ENCODE measurements at regions not wholly inside any gene's neighbourhood (a gene's known extent, or its start where the extent isn't known, plus 50 kb on each side); places are given as distances from the start of the nearest gene placed in this dataset.

DNA sequence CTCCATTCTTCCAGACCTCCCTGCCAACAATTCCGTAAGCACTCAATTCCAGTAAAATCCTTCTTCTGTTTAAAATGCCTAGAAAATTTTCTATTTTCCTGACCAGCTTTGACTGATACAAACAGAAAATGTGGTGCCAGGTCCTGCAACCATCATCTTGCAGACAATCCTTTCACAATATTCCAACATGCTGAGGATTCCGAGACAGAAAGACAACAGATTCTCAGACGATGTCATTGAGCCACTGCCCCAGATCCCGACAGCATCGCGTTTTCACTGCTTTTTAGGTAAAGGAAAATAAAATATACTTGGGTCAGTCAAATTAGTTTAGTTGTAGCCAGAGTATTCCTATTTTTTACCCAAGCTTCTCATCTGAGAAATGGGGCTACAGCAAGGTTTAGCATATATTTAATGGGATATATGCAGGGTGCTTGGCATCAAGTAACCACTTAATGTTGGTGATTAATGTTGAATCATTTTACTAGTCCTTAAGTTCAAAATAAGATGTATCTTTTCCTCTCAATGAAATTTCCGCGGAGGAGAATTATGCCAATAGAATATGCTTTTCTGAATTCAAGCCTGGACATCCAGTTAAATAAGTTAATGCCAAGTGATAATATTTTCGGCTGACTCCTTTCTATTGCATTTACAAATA lies 866.6 kb downstream of the SLC4A3 start:
- H3K9me3 ChIP-seq: no peaks in the 10 kb centered on the region
- DNase-seq: no peak
- ATAC-seq: no peak
- 89 to 95% methylated on average over 9 of the region's 9 CpGs for WGBS, 2 donors
- no peak overlapping the region for H3K4me3 ChIP-seq
- no peaks in the 10 kb centered on the region for H3K27me3 ChIP-seq
- intact Hi-C loops (cut with DNase I): no loop called here
- H3K4me1 ChIP-seq: peaks cover 0 to under 1% (median 0%) of the 10 kb centered on the region in 9 donors
- H3K27ac ChIP-seq: no peak overlapping the region
- H3K36me3 ChIP-seq: no peaks in the 10 kb centered on the region
- TF ChIP-seq, protein P1, sequence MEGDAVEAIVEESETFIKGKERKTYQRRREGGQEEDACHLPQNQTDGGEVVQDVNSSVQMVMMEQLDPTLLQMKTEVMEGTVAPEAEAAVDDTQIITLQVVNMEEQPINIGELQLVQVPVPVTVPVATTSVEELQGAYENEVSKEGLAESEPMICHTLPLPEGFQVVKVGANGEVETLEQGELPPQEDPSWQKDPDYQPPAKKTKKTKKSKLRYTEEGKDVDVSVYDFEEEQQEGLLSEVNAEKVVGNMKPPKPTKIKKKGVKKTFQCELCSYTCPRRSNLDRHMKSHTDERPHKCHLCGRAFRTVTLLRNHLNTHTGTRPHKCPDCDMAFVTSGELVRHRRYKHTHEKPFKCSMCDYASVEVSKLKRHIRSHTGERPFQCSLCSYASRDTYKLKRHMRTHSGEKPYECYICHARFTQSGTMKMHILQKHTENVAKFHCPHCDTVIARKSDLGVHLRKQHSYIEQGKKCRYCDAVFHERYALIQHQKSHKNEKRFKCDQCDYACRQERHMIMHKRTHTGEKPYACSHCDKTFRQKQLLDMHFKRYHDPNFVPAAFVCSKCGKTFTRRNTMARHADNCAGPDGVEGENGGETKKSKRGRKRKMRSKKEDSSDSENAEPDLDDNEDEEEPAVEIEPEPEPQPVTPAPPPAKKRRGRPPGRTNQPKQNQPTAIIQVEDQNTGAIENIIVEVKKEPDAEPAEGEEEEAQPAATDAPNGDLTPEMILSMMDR (IDR thresholded peaks at IDR 0.05): no peak

DNA sequence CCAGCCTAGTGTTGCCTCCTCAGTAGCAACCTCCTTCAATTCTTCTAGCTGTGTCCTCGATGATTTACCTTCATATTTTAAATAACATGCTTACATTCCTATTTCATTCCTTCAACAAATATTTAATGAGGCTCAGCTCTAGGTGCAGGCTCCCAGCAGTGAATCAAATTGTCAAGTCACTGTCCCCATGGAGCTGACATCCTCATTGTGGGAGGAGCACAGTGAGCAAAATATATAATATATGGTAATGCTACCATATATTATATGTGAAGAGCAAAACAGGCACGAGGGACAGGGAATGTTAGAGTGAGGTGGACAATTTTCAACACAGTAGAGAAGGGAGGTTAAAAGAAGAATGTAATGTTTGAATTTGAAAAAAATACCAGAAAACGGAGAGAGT lies 869.1 kb downstream of the SLC4A3 start:
- no peak overlapping the region for H3K4me3 ChIP-seq
- no peak for DNase-seq
- intact Hi-C loops (cut with DNase I): no loop called here
- H3K9me3 ChIP-seq: peaks cover 0 to 6% (median 0%) of the 10 kb centered on the region in 11 donors
- no peaks in the 10 kb centered on the region for H3K27me3 ChIP-seq
- TF ChIP-seq, protein P1 (IDR thresholded peaks at IDR 0.05): no peak
- WGBS, 2 donors: 85% methylated on average over 3 of the region's 3 CpGs
- no peak for ATAC-seq
- H3K36me3 ChIP-seq: no peaks in the 10 kb centered on the region
- peaks cover 0 to 7% (median 0%) of the 10 kb centered on the region in 9 donors for H3K4me1 ChIP-seq
- no peak overlapping the region for H3K27ac ChIP-seq

DNA sequence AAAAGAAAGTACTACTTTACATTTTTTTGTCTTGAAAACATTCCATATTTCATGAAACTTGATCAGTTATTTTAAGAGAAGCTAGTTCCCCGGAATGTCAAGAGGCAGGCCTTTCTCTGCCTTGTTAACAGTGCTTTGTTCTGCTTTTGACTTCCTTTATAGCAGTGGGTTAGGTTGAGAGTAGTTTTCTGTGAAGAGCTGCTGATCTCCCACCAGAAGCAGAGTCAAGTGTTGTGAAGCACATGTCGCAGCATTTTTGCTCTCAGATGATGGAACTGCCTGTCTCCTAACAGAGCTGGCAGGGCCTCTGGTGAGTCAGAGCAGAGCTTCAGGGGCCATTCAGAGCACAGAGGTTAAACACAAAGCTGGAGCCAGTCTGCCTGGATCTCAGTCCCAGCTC lies 871.8 kb downstream of the SLC4A3 start:
- DNase-seq: peak; percentile 10 to 14

DNA sequence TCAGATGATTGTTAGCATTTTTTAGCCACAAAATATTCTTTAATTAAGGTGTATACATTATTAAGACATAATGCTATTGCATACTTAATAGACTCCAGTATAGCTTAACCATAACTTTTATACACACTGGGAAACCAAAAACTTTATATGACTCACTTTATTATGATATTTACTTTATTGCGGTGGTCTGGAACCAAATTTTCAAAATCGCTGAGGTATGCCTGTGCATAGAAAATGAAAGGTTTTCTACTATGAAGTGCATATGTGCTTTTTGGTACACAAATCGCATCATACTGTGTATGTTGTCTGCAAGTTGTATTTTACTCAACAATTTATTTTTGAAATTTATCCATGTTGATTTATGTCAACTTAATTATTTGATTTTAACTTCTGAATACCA lies 875.1 kb downstream of the SLC4A3 start:
- Histone ChIP-seq H3K27ac (no peak overlapping the region), H3K9me3 (peaks cover 0 to 9% (median 0%) of the 10 kb centered on the region in 11 donors), H3K36me3 (no peaks in the 10 kb centered on the region), H3K4me1 (peaks cover 0 to 7% (median 0%) of the 10 kb centered on the region in 9 donors), H3K27me3 (no peaks in the 10 kb centered on the region), H3K4me3 (no peak overlapping the region)
- no peak for DNase-seq
- TF ChIP-seq, protein P1 (IDR thresholded peaks at IDR 0.05): no peak
- intact Hi-C loops (cut with DNase I): no loop called here
- 96 to 97% methylated on average over 3 of the region's 3 CpGs for whole genome bisulfite sequencing, 2 donors
- ATAC-seq: no peak

More for the DNA sequence above, 871.8 kb downstream of the SLC4A3 start:
- Histone ChIP-seq H3K27ac (no peak overlapping the region), H3K36me3 (no peaks in the 10 kb centered on the region), H3K4me3 (no peak overlapping the region), H3K4me1 (peaks cover 0 to 7% (median 0%) of the 10 kb centered on the region in 9 donors), H3K27me3 (no peaks in the 10 kb centered on the region), H3K9me3 (peaks cover 0 to 9% (median 0%) of the 10 kb centered on the region in 11 donors)
- intact Hi-C loops (cut with DNase I): no loop called here
- 43 to 48% methylated on average over 2 of the region's 2 CpGs for WGBS, 2 donors
- peak in 6 of 8 donors; percentile 34 to 78 (median 59) for ATAC-seq
- TF ChIP-seq, protein P1 (IDR thresholded peaks at IDR 0.05): no peak

All from heart right ventricle (tissue), 16 donors.